Stimulated activated CD4-positive, alpha-beta T cell treated with anti-CD3 and anti-CD28 coated beads, Interleukin-4, amount 100 ng/mL, for 24 hours (primary cell): ENCODE measurements at regions not wholly inside any gene's neighbourhood (a gene's known extent, or its start where the extent isn't known, plus 50 kb on each side); places are given as distances from the start of the nearest gene placed in this dataset.

Experiments
- DNase-seq: peaks from one replicate; pipeline ENCODE4 v3.0.0-alpha.2; 2020

- no peak for DNase-seq
Measured at GRCh38 chr5:39863926-39864552, 439.3 kb upstream of the DAB2 start.

- DNase-seq: no peak
Measured at GRCh38 chr5:39857041-39857440, 432.3 kb upstream of the DAB2 start.

- DNase-seq: no peak
Measured at GRCh38 chr5:39854771-39855410, 430.1 kb upstream of the DAB2 start.

- DNase-seq: no peak
Measured at GRCh38 chr5:39850291-39850690, 425.5 kb upstream of the DAB2 start.

GRCh38 chr5:39846144-39846543 is 421.4 kb upstream of the DAB2 start:
- DNase-seq: no peak

- no peak for DNase-seq
Measured at GRCh38 chr5:39843767-39844166, 419.0 kb upstream of the DAB2 start.

- no peak for DNase-seq
Measured at GRCh38 chr5:39835371-39835770, 410.6 kb upstream of the DAB2 start.

GRCh38 chr5:39829441-39829840 is 404.7 kb upstream of the DAB2 start:
- no peak for DNase-seq

GRCh38 chr5:39826051-39826450 is 401.3 kb upstream of the DAB2 start:
- DNase-seq: no peak

GRCh38 chr5:39825301-39825700 is 400.5 kb upstream of the DAB2 start:
- DNase-seq: no peak

- no peak for DNase-seq
Measured at GRCh38 chr5:39822020-39822419, 397.2 kb upstream of the DAB2 start.

GRCh38 chr5:39816866-39817265 is 392.1 kb upstream of the DAB2 start:
- DNase-seq: no peak

- DNase-seq: no peak
Measured at GRCh38 chr5:39816156-39816845, 391.5 kb upstream of the DAB2 start.

GRCh38 chr5:39815711-39816110 is 390.9 kb upstream of the DAB2 start:
- no peak for DNase-seq

- no peak for DNase-seq
Measured at GRCh38 chr5:39811381-39811780, 386.6 kb upstream of the DAB2 start.

GRCh38 chr5:39808656-39809055 is 383.9 kb upstream of the DAB2 start:
- DNase-seq: no peak

GRCh38 chr5:39801306-39801705 is 376.5 kb upstream of the DAB2 start:
- no peak for DNase-seq

- no peak for DNase-seq
Measured at GRCh38 chr5:39800042-39800601, 375.3 kb upstream of the DAB2 start.

- DNase-seq: no peak
Measured at GRCh38 chr5:39799242-39799641, 374.5 kb upstream of the DAB2 start.

GRCh38 chr5:39794513-39795210 is 369.9 kb upstream of the DAB2 start:
- DNase-seq: no peak

GRCh38 chr5:39785410-39785809 is 360.6 kb upstream of the DAB2 start:
- no peak for DNase-seq

- no peak for DNase-seq
Measured at GRCh38 chr5:39783756-39784421, 359.1 kb upstream of the DAB2 start.

GRCh38 chr5:39780347-39780746 is 355.6 kb upstream of the DAB2 start:
- DNase-seq: no peak
